CD4-positive, alpha-beta T cell treated with Interleukin-1 beta for 1 hour (primary cell): ENCODE measurements at regions not wholly inside any gene's neighbourhood (a gene's known extent, or its start where the extent isn't known, plus 50 kb on each side); places are given as distances from the start of the nearest gene placed in this dataset.
A peak's percentile ranks its signal among the peaks of the same experiment; 100 is the strongest.

Experiments used
- DNase-seq, 2 donors: peaks; one replicate each; pipeline ENCODE4 v3.0.0-alpha.2; 2020 to 2022

DNA sequence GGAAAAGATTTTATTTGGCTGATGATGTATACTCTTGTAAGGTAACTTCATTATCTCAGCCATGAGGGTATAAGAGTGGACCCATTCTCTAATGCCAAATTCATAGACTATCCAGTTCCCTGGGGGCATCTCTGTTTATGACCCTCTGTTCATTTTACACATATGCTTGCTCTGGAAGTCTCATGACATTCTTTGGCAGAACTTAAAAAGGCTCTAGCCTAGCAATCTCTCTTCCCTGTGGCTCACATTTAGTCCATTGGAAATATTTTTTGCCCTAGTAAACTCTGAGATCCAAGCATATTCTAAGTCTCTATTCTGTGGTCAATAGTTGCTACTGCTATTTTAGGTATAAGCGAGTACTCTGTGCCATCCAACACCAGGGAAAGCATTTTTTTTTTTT is 1201.8 kb upstream of the ZEB2 start:
- DNase-seq = no peak

DNA sequence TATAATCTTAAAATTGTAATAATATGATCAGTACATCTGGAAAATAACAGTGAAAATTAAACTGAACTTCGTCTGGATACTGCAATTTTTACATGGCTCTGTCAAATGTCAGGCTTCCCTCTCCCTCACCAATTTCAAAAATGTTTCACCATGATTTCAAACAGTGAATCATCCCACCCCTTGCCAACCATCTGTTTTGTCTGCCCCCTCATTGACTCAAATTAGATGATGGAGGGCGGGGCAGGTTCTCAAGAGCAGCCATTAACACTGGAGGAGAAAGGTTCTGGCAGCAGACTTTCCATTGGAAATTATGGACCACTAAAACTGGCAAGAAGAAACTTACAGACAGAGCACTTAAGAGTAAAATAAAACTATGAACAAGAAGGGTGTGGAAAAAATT is 1195.7 kb upstream of the ZEB2 start:
- no peak for DNase-seq

DNA sequence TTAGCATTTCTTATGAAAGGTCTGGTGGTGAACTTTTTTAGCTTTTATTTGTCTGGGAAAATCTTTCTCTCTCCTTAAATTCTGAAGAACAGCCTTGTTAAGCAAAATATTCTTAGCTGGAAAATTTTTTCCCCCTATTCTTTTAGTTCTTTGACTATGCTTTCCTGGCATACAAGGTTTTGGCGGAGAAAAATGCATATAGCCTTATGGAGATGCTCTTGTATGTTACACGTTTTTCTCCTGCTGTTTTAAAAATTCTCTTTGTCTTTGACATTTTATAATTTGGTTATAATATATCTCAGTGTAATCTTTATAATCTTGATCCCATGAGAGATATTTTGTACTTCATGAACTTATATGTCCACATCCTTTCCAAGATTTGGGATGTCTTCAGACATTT is 1190.4 kb upstream of the ZEB2 start:
- no peak for DNase-seq

DNA sequence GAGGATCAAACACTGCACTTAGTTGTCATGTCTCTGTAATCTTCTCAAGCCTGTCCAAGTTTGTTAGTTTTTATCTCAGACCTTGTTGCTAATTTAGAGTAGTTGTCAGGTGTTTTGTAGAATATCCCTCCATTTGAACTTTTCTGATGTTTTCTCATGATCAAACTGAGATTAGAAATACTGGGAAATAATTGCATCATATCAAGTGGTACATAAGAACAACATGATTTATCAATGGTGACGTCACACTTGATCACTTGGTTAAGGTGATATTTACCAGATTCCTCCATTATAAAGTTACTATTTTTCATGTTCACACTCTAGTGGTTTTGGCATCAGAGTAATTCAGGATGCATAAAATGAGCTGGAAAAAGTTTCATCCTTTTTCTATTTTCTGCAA is 1182.4 kb upstream of the ZEB2 start:
- no peak for DNase-seq

DNA sequence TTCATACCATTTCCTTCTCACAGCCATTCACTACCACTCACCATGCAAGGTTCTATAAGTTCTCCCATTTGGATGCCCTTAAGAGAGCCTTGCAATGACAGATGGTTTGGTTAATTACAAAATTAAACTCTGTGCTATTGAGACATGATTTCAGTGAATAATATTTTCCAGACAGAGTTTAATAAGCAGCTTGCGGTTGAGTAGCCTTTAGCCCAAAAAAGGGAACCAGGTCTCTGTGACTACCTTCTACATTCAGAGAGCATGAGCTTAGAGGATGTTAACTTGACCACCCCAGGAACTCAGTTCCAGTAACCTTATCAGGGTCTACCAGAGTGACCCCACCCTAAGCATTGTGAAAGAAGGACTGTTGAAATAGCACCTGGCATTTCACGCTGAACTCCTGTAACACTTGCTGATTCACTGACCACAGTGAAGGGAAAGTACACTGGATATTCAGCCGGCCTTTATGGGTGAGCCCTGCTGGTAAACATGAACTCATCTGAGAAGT is 1173.1 kb upstream of the ZEB2 start:
- DNase-seq = peak; percentile 12 to 65

DNA sequence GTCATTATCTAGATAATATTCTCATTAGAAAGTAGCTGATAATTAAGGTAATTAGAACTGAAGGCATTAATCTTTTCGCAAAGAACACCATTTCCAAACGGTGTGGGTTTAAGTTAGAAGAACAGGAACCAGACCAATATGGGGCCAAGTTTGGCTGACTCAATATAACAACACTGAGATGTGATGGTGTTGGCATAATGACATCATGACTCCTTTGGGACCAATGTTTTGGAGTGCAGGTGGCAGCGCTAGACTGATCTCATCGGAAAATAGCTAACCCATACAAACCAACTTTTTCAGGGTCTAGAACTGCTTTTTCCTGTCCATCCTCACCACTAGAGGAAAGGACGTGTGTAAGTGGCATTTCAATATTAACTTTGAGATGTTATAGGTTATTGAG is 1171.7 kb upstream of the ZEB2 start:
- DNase-seq = no peak

DNA sequence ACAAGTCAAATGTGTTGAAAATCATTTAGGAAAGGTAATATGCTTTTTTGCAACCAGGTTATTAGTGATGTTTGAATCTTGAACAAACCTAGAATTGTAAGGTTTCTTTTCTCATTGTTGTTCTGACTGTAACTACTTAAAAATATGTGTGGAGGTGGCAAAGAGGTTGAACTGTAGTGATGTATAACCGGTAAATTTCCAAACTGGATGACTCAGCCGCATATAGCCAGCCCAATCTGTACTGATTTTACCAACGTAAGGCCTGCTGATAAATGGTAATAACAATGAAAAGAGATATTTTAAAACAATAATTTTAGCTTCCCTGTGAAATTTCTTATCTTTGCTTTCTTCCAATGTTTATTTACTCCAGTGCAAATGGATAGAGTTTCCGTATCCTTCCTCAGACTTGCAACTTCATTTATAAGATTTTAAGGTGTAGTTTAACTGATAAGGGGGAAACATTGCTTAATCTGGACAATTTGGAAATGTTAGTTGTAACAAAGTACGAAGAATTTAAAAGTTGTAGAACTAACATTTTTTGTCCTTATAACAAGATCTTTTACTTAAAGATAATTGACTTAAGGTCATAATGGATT is 1170.4 kb upstream of the ZEB2 start:
- DNase-seq = no peak

DNA sequence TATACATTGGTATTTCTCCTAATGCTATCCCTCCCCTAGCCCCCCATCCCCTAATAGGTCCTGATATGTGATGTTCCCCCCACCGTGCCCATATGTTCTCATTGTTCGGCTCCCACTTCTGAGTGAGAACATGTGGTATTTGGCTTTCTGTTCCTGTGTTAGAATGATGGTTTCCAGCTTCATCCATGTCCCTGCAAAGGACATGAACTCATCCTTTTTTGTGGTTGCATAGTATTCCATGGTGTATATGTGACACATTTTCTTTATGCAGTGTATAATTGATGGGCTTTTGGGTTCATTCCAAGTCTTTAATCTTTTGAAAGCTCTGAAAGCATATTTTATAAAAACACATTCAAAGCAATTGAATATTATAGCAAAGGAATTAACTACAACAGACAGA is 1169.4 kb upstream of the ZEB2 start:
- no peak for DNase-seq

DNA sequence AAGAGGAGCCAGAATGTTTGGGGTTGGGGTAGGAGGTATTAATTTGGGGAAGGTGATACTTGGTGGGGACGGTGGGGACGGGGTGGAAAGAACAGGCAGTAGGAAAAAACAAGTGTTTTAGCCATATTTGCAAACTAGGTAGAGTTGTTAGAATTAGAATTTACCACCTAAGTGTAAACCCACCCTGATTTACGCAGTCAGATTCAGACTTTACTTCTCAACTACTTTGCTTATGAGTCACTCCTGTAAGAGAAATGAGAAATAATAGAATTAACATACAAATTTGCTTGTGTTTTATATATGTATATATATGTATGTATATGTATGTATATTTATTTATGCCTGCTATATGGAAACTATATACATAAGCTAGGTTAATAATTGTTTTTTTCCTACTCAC is 1168.2 kb upstream of the ZEB2 start:
- no peak for DNase-seq

DNA sequence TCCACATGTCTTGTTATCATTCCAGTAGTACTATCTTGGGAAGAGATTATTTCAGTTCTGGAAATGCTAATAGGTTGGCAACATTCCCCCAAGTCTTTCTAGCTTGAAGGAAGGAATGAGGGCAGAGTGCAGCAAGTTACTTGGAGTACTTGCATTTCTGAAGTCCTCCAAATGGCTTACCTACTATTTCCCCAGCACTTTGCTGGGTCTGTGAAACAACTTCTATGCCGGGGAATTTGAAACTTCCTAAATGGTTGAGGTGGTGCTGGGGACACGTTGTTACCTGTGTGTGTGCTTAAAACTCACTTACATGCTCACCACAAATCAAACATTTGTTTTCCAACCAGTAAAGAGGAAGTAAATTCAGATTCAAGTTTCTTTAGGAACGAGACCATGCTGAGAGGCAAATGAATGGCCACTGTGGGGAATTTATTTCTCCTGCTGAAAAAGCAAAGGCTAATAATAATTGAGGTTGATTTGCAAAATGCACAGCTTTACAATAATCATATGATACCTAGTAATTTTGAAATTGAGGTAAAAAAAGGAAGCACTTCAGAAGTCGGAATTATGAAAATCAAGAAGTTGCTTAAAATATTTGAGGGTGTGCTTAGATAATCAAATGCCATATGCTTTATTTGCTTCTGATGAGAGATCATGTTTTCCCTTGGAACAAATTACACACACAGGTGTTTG is 1167.7 kb upstream of the ZEB2 start:
- DNase-seq = no peak

DNA sequence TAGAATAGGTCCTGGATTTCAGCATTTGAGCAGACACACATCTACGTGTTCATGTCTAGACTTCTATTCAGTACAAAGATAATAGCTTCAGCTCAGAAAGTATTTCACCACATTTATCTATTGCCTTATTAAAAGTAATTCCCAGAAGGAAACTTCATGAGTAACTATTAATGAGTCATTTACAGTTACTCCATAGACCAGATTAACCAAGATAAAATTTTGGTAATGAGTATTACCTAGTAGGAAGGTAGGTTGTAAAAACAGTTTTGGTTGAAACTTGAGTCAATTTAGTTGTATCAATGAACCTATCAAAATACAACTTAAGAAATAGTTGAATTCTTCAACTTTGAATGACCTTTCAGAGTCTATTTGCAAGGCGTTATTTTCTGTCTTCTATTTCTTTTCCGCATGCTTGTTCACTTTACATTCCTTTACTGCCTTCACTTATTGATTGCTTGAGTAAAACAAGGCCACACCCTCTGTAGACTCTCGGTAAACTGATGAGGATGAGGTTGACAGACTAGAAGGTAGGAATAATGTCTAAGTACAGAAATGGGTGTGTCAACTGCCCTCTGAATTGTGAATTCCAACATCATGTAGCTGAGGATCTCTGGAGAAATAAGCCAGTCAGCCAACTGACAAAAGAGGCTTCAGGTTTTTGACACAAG is 1165.6 kb upstream of the ZEB2 start:
- no peak for DNase-seq

DNA sequence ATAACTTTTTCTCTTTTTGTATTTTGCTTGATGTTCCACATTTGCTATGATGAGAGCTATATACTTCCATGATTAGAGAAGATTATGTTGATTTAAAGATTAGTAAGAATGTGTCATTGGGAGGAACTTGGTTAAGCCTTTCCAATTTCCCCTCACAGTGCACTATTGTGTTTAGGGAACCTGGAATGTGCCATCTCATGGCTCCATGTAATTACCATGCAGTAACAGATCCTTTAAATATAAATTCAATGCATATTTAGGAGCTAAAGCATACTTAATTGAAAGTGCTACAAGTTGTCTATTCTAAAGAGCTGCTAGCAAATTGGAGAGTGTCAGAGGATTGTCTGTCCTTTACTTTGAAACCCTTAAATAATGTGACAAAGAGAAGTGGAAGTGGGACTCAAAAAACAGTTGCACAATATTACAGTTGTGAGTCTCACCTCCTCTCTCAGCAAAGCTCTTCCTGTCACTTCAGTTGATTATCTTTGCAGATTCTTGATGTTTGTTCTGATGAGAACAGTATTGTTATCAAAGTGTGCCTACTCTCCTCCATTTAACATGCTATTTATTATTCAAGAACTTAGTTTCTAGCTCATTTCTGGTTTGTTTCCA is 1162.7 kb upstream of the ZEB2 start:
- DNase-seq = no peak

DNA sequence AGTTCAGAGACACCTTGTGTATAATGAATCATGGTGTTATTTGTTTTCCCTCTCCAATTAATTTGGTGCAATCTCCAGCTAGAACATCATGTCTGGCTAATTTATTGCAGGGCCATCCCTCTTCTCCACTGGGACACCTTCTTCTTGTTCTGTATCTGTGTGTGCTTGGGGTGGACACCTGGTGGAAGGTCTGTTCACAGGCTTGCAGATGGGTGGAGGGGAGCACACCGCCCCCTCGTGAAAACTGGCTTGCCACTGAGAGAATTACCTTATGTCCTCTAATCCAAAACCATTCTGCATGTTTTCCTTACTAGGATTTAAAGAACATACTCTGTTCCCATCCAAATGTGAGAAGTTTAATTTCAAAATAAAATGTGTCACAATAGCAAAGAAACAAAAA is 1160.4 kb upstream of the ZEB2 start:
- DNase-seq = no peak

DNA sequence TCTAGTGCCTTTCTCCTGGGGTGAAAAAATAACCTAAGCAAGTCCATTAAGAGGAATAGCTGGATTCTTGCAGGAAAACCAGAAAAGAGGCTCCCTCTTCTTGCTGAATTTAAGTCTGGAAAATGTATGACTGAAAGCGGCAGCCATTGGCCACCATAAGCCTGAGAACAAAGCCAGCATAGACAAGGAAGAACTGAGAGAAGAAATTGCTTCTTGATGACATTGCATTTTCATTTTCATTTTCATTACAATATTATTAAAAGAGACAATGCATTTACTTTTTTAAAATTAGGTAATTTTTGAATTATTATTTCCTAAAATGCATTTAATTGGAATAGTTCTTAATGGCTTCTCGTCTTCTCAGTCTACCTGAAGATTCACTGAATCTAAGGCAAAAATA is 1157.5 kb upstream of the ZEB2 start:
- no peak for DNase-seq

DNA sequence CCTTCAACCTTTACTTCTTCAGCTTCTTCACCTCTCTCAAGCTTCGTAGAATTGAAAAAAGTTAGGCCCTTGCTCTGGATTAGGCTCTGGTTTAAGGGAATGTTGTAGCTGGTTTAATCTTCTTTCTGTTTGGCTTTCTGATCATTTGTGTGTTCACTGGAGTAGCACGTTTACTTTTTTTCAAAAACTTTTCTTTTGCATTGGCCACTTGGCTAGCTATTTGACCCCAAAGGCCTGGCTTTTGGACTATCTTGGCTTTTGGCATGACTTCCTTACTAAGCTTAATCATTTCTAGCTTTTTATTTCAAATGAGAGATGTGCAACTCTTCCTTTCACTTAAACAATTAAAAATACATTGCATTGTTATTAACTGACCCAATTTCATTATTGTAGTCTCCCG is 1154.8 kb upstream of the ZEB2 start:
- DNase-seq = no peak

DNA sequence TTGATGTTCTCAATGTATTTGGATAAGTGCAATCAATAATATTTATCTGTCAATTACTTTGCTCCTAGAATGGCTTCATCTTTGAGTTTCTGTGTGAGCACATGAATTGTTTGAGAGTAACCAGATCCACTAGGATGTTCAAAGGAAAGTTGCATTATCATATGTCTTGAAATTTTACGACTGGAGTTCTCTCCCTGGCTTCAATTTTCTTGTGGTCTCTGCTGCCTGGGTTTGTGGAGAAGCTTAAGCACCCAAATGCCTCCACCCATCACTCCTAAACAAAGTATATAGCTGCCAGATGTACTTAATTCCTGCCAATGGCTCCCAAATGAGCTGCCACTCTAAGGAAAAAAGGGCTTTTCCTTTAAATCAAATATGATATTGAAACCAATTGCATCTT is 1149.4 kb upstream of the ZEB2 start:
- DNase-seq = no peak

DNA sequence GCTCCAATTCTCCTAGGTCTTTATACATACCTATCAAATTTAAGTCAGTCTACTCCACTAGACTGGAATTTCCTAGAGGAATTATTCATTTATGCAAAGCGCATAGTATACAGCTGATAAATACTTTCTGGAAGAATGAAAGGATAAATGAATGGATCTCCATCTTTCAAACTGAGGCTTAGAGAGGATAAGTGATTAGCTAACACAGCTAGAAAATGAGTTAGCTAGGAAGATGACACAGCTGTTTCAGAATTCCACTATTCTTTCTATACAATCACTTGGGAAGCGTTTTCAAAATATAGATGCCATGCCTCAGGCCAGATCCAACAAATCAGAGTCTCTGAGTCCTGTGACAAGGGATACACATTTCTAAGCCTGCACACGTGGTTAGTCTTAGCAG is 1146.6 kb upstream of the ZEB2 start:
- no peak for DNase-seq

DNA sequence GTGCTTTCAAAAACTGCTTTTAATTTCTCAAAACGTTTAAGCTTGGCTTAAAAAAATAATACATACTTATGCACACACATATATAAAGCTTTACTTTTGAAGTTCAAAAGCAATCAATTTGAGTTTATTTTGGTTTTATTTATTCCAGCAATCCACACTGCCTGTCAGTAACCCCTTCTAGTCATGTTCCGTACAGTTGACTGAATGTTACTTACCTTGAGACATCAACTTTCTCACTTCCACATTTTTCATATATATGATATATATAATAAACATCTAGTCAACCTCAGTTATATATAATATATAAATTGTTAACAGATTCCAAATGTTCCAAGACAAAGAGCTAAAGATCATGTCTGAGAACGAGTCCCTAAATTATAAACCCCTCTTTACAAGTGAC is 1137.3 kb upstream of the ZEB2 start:
- DNase-seq = no peak

DNA sequence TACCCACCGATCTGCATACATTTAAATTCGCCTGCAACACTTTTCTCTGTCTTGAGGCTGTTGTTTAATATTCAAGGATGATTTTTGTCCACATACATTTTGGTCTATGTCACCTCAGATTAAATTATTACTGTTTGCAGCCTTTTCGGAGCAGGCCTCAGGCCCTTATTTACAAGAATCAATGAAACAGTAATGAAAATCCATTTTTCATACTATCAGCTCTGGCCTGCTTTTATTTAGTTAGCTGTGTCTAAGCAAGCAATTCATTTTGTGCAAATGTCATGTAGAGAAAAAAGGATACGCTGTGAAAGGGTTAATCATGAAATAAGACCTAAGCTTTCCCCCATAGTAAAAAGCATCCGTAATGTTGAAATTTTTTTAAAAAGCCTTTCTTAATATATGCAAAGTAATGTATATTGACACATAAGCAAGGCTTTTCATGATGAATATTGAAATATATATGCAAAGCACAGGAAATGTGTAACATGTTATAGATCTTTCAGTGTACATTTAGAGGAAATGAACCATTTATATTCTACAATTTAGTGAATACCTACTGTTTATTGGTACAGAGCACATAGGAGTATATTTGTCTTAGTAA is 1135.3 kb upstream of the ZEB2 start:
- DNase-seq = no peak

DNA sequence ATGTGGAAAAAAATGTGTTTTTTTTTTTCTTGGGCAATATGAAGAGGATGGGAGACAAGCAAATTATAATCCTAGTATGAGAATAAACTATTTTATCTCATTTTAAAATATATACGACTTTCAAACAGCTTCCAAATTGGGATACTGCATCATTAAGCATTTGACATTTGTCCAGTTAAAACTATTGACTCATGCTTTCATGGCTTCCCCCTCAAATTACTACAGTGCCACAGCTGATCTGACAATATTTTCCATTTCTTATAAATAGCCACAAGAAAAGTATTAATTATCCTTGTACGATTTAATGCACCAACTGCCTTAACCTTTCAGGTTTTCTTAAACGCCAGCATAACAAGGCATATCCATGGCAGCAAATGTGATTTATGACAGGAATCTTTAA is 1134.8 kb upstream of the ZEB2 start:
- DNase-seq = no peak

DNA sequence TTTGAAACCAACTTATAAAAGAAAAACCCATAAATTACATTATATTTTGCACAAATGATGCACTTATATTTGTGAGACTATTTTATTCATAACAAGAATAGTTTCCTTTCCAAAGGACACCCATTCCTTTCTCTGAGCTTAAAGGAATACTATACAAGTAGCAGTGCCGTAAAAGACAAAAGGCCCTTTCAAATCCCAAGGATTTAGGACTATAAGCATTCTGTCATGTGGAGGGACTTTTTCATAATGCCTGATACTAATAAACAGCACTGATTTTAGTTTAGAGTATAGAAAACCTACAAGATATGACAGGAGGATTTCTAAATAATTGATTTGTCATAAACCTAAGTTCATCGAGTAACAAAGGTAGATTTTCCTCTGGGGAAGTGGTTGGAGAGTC is 1134.2 kb upstream of the ZEB2 start:
- no peak for DNase-seq

DNA sequence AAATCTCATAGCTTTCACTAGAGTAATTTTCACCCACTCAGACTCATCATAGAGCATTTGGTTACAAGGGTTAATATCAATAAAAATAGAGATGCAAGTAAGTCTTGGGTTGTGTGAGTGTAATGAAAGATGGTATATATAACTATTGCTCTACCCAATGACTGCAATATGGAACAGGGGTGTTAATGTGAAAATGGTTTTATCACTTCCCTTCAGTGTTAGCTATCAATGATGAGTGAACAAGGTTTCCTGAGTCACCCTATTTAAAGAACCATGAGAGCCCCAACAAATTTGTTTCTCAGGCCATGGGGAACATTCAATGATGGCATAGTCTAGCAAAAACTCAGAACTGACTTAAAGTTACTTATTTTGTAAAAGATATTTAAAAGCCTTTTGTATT is 1133.6 kb upstream of the ZEB2 start:
- no peak for DNase-seq
